Loucy (cell line): ENCODE measurements at regions not wholly inside any gene's neighbourhood (a gene's known extent, or its start where the extent isn't known, plus 50 kb on each side); places are given as distances from the start of the nearest gene placed in this dataset.

Experiments
- H2AFZ ChIP-seq: fragments of 200-600 bp; sonication (generic); 2 replicates; pipeline ENCODE4 v1.6.0; 2016; ENCODE audit warnings: antibody characterized with exemption, mild to moderate bottlenecking, low read length, moderate library complexity
- H3F3A ChIP-seq: fragments of 200-600 bp; 2 replicates; pipeline ENCODE4 v1.6.0; 2016; ENCODE audit warnings: antibody characterized with exemption, low read depth, mild to moderate bottlenecking
- H3K27me3 ChIP-seq: fragments of 200-600 bp; sonication (generic); 2 replicates; pipeline ENCODE4 v1.6.1; 2014; ENCODE audit warnings: low read length, mild to moderate bottlenecking; ENCODE audit not compliant: insufficient read depth, poor library complexity, severe bottlenecking
- H3K36me3 ChIP-seq: fragments of 200-600 bp; sonication (generic); 2 replicates; pipeline ENCODE4 v1.6.1; 2016; ENCODE audit warnings: low read length; ENCODE audit not compliant: insufficient read depth
- H3K4me1 ChIP-seq: fragments of 200-600 bp; sonication (generic); 2 replicates; pipeline ENCODE4 v1.5.1; 2014; ENCODE audit warnings: low read length, mild to moderate bottlenecking; ENCODE audit not compliant: insufficient read depth, poor library complexity, severe bottlenecking
- H3K4me2 ChIP-seq: fragments of 200-600 bp; sonication (generic); 2 replicates; pipeline ENCODE4 v1.6.0; 2014; ENCODE audit warnings: antibody characterized with exemption, low read length, low read depth, mild to moderate bottlenecking; ENCODE audit not compliant: poor library complexity, severe bottlenecking
- H3K4me3 ChIP-seq: fragments of 200-600 bp; sonication (generic); 2 replicates; pipeline ENCODE4 v1.5.1; 2014; ENCODE audit warnings: low read length, mild to moderate bottlenecking, mixed read lengths; ENCODE audit not compliant: poor library complexity, severe bottlenecking
- H3K79me2 ChIP-seq: fragments of 200-600 bp; sonication (generic); 2 replicates; pipeline ENCODE4 v1.6.1; 2014; ENCODE audit warnings: low read length; ENCODE audit not compliant: insufficient read depth
- H3K9ac ChIP-seq: fragments of 200-600 bp; sonication (generic); 2 replicates; pipeline ENCODE4 v1.6.0; 2014; ENCODE audit warnings: mild to moderate bottlenecking, low read depth, low read length, moderate library complexity; ENCODE audit not compliant: poor library complexity, severe bottlenecking
- H3K9me2 ChIP-seq: fragments of 200-600 bp; sonication (generic); replicated peaks from 2 replicates; pipeline ENCODE4 v1.6.1; 2016; ENCODE audit warnings: low read depth, low read length, mixed read lengths
- H3K9me3 ChIP-seq: fragments of 200-600 bp; sonication (generic); 2 replicates; pipeline ENCODE4 v1.6.1; 2014; ENCODE audit warnings: mild to moderate bottlenecking, antibody characterized with exemption, low read length, low read depth; ENCODE audit not compliant: insufficient read depth
- H4K20me1 ChIP-seq: fragments of 200-600 bp; sonication (generic); 2 replicates; pipeline ENCODE4 v1.6.0; 2014; ENCODE audit warnings: antibody characterized with exemption, low read length, mild to moderate bottlenecking; ENCODE audit not compliant: insufficient read depth, poor library complexity, severe bottlenecking
- CTCF ChIP-seq: fragments of 200-600 bp; sonication (generic); conservative IDR thresholded peaks from 2 replicates; pipeline ENCODE4 v1.5.1; 2014; ENCODE audit warnings: mild to moderate bottlenecking, antibody characterized with exemption, low read length
- EZH2phosphoT487 ChIP-seq: fragments of 200-600 bp; IDR thresholded peaks from 2 replicates; pipeline ENCODE4 v1.6.1; 2018; ENCODE audit warnings: antibody characterized with exemption, mild to moderate bottlenecking, moderate library complexity, borderline replicate concordance

GRCh38 chr13:38415233-38415632, 65.6 kb downstream of the UFM1 start:
- Histone ChIP-seq H3F3A (no peaks in the 10 kb centered on the region), H3K9me2 (no peaks in the 10 kb centered on the region), H3K9me3 (no peaks in the 10 kb centered on the region), H3K4me1 (no peaks in the 10 kb centered on the region), H3K4me2 (no peak overlapping the region), H4K20me1 (no peaks in the 10 kb centered on the region), H3K4me3 (no peak overlapping the region), H3K79me2 (no peaks in the 10 kb centered on the region), H3K9ac (no peak overlapping the region), H3K36me3 (no peaks in the 10 kb centered on the region), H3K27me3 (no peaks in the 10 kb centered on the region), H2AFZ (no peak overlapping the region; the same call in 1 of the 2 replicates)
- TF ChIP-seq CTCF: no peak
- TF ChIP-seq EZH2phosphoT487: no peak

GRCh38 chr13:38417241-38417640, 67.6 kb downstream of the UFM1 start:
- no peak overlapping the region for H3K4me2 ChIP-seq
- H3F3A ChIP-seq: no peaks in the 10 kb centered on the region
- H3K36me3 ChIP-seq: no peaks in the 10 kb centered on the region
- H3K9me2 ChIP-seq: no peaks in the 10 kb centered on the region
- H4K20me1 ChIP-seq: no peaks in the 10 kb centered on the region
- H3K27me3 ChIP-seq: no peaks in the 10 kb centered on the region
- TF ChIP-seq EZH2phosphoT487: no peak
- no peak for TF ChIP-seq CTCF
- no peak overlapping the region for H3K4me3 ChIP-seq
- H3K9ac ChIP-seq: no peak overlapping the region
- H2AFZ ChIP-seq: no peak overlapping the region
- no peaks in the 10 kb centered on the region for H3K79me2 ChIP-seq
- no peaks in the 10 kb centered on the region for H3K9me3 ChIP-seq
- H3K4me1 ChIP-seq: no peaks in the 10 kb centered on the region

- Histone ChIP-seq H3K4me2 (no peak overlapping the region), H4K20me1 (no peaks in the 10 kb centered on the region), H3K9ac (no peak overlapping the region), H3F3A (no peaks in the 10 kb centered on the region), H2AFZ (no peak overlapping the region), H3K4me3 (no peak overlapping the region), H3K79me2 (no peaks in the 10 kb centered on the region), H3K9me3 (no peaks in the 10 kb centered on the region), H3K36me3 (no peaks in the 10 kb centered on the region), H3K27me3 (no peaks in the 10 kb centered on the region), H3K9me2 (no peaks in the 10 kb centered on the region), H3K4me1 (no peaks in the 10 kb centered on the region)
- TF ChIP-seq CTCF (peak; percentile 29), EZH2phosphoT487 (no peak)
These were observed 68.1 kb downstream of the UFM1 start for GRCh38 chr13:38417727-38418126.
